Iris pigment epithelial cell (primary cell): ENCODE measurements at regions not wholly inside any gene's neighbourhood (a gene's known extent, or its start where the extent isn't known, plus 50 kb on each side); places are given as distances from the start of the nearest gene placed in this dataset.
A peak's percentile ranks its signal among the peaks of the same experiment; 100 is the strongest.

Experiments
- DNase-seq: peaks from one replicate; pipeline ENCODE4 v3.0.0-alpha.2; 2011; ENCODE audit warnings: low read depth

- DNase-seq: no peak
These were observed 49.7 kb downstream of the GLI2 start for GRCh38 chr2:120785228-120785966.

GRCh38 chr2:120786038-120786960, 50.6 kb downstream of the GLI2 start:
- DNase-seq: no peak

- no peak for DNase-seq
These were observed 51.6 kb downstream of the GLI2 start for GRCh38 chr2:120787111-120787821.

- no peak for DNase-seq
These were observed 52.4 kb downstream of the GLI2 start for GRCh38 chr2:120787822-120788700.

- no peak for DNase-seq
These were observed 55.7 kb downstream of the GLI2 start for GRCh38 chr2:120791243-120791961.

- DNase-seq: peak; percentile 33
These were observed 56.3 kb downstream of the GLI2 start for GRCh38 chr2:120791962-120792297.

- DNase-seq: no peak
These were observed 58.2 kb downstream of the GLI2 start for GRCh38 chr2:120793682-120794403.

- peak; percentile 64 for DNase-seq
These were observed 59.0 kb downstream of the GLI2 start for GRCh38 chr2:120794716-120795115.

GRCh38 chr2:120796094-120796493, 60.4 kb downstream of the GLI2 start:
- no peak for DNase-seq

- DNase-seq: no peak
These were observed 62.0 kb downstream of the GLI2 start for GRCh38 chr2:120797421-120798221.

- DNase-seq: no peak
These were observed 63.0 kb downstream of the GLI2 start for GRCh38 chr2:120798567-120799247.

GRCh38 chr2:120802158-120802557, 66.5 kb downstream of the GLI2 start:
- no peak for DNase-seq

- peak; percentile 26 for DNase-seq
These were observed 67.3 kb downstream of the GLI2 start for GRCh38 chr2:120802867-120803484.

- no peak for DNase-seq
These were observed 68.2 kb downstream of the GLI2 start for GRCh38 chr2:120803764-120804335.

- no peak for DNase-seq
These were observed 68.8 kb downstream of the GLI2 start for GRCh38 chr2:120804459-120804858.

GRCh38 chr2:120805011-120805410, 69.3 kb downstream of the GLI2 start:
- no peak for DNase-seq

- no peak for DNase-seq
These were observed 69.9 kb downstream of the GLI2 start for GRCh38 chr2:120805602-120806001.

- no peak for DNase-seq
These were observed 72.1 kb downstream of the GLI2 start for GRCh38 chr2:120807751-120808150.
